Right lobe of liver (tissue), 6 donors: ENCODE measurements at regions not wholly inside any gene's neighbourhood (a gene's known extent, or its start where the extent isn't known, plus 50 kb on each side); places are given as distances from the start of the nearest gene placed in this dataset.

Experiments used
- ATAC-seq, 4 donors: fragments of 200-7000 bp; cut with Tn5 transposase; one replicate each; pipeline ENCODE4 v1.9.1; 2020; ENCODE audit warnings: mild to moderate bottlenecking in 4 of 4, moderate library complexity in 4 of 4
- DNase-seq, 3 donors: peaks; one replicate each; pipeline ENCODE4 v3.0.0-alpha.2; 2020
- H3K27ac ChIP-seq, 3 donors: fragments of 200-600 bp; one replicate each; pipeline ENCODE4 v1.8.0; 2022
- H3K27me3 ChIP-seq, 2 donors: fragments of 200-600 bp; one replicate each; pipeline ENCODE4 v1.8.0; 2022
- H3K36me3 ChIP-seq, 4 donors: fragments of 200-600 bp; sonication (generic) in 1 of 4; one replicate each; pipeline versions ENCODE4 v1.5.1 to v1.8.0; 2017 to 2022; ENCODE audit warnings: control low read depth in 1 of 4
- H3K4me1 ChIP-seq, 4 donors: fragments of 200-600 bp; sonication (generic) in 1 of 4; one replicate each; pipeline versions ENCODE4 v1.5.1 to v1.8.0; 2017 to 2022; ENCODE audit warnings: control low read depth in 1 of 4
- H3K4me3 ChIP-seq, 3 donors: fragments of 200-600 bp; one replicate each; pipeline ENCODE4 v1.8.0; 2022
- H3K9me3 ChIP-seq, 4 donors: fragments of 200-600 bp; sonication (generic) in 1 of 4; one replicate each; pipeline versions ENCODE4 v1.5.1 to v1.8.0; 2017 to 2022; ENCODE audit warnings: control low read depth in 1 of 4
- CTCF ChIP-seq, 4 donors: fragments of 200-600 bp in 3 of 4; fragments of 450-650 bp in 1 of 4; IDR thresholded peaks; one replicate each; pipeline versions ENCODE4 v1.5.1 to v1.8.0; 2016 to 2022; ENCODE audit warnings: antibody characterized with exemption in 4 of 4, mild to moderate bottlenecking in 2 of 4
- POLR2A ChIP-seq: fragments of 450-650 bp; IDR thresholded peaks from one replicate; pipeline ENCODE4 v1.6.1; 2017; ENCODE audit warnings: antibody characterized with exemption, mild to moderate bottlenecking
- WGBS: methylation state at CpG from one replicate; pipeline ENCODE4 v1.1.6; 2018; ENCODE audit warnings: low coverage, low lambda C conversion rate; ENCODE audit not compliant: insufficient coverage; ENCODE audit errors: missing lambda C conversion rate; 5-methylcytosine and 5-hydroxymethylcytosine counted together
- intact Hi-C, 2 donors: fragments of 100-400 bp; cut with DNase I; formaldehyde crosslinking; loops; one replicate each; pipeline versions ENCODE4 v1.11.2 to v1.14.1; 2022
- donor health status: DM: no; HTN: yes; CAD: no.
- donor health status: DM: no; HTN: no; CAD: no.
- donor health status: DM: no; HTN: no; CAD: no.
- donor health status: DM: no; HTN: yes; CAD: no.
- donor health status: DM: no; HTN: yes; CAD: no.

- intact Hi-C loops: no loop called here
- TF ChIP-seq POLR2A: no peak
- no peak for TF ChIP-seq CTCF (IDR thresholded peaks at IDR 0.05)
- WGBS: 47% methylated on average over 1 of the region's 1 CpG
- Histone ChIP-seq H3K9me3 (no peaks in the 10 kb centered on the region), H3K4me3 (no peak overlapping the region), H3K27me3 (no peaks in the 10 kb centered on the region), H3K27ac (no peak overlapping the region), H3K36me3 (no peaks in the 10 kb centered on the region), H3K4me1 (no peaks in the 10 kb centered on the region)
- ATAC-seq (no peak), DNase-seq (no peak)
Measured at GRCh38 chr1:14083706-14084105, 383.7 kb downstream of the PRDM2 start.

- ATAC-seq: no peak
- 60% methylated on average over 1 of the region's 1 CpG for WGBS
- no peak overlapping the region for H3K27ac ChIP-seq
Measured at GRCh38 chr1:14090062-14090461, 390.1 kb downstream of the PRDM2 start.

GRCh38 chr1:14090531-14090930, 390.5 kb downstream of the PRDM2 start:
- H3K36me3 ChIP-seq: no peaks in the 10 kb centered on the region
- no peak overlapping the region for H3K27ac ChIP-seq
- DNase-seq (no peak), ATAC-seq (no peak)
- H3K27me3 ChIP-seq: no peaks in the 10 kb centered on the region
- TF ChIP-seq CTCF (IDR thresholded peaks at IDR 0.05): no peak
- no peak for TF ChIP-seq POLR2A
- peaks cover 0 to 5% (median 0%) of the 10 kb centered on the region in 4 donors for H3K9me3 ChIP-seq
- no peaks in the 10 kb centered on the region for H3K4me1 ChIP-seq
- intact Hi-C loops: no loop called here
- H3K4me3 ChIP-seq: no peak overlapping the region
- 55% methylated on average over 4 of the region's 6 CpGs for WGBS

More at GRCh38 chr1:14090062-14090461, 390.1 kb downstream of the PRDM2 start:
- TF ChIP-seq POLR2A: no peak
- TF ChIP-seq CTCF (IDR thresholded peaks at IDR 0.05): no peak
- no peak overlapping the region for H3K4me3 ChIP-seq
- H3K36me3 ChIP-seq: no peaks in the 10 kb centered on the region
- no peak for DNase-seq
- H3K4me1 ChIP-seq: no peaks in the 10 kb centered on the region
- intact Hi-C loops: no loop called here
- H3K27me3 ChIP-seq: no peaks in the 10 kb centered on the region
- peaks cover 0 to 5% (median 0%) of the 10 kb centered on the region in 4 donors for H3K9me3 ChIP-seq

- H3K36me3 ChIP-seq: no peaks in the 10 kb centered on the region
- H3K27ac ChIP-seq: no peak overlapping the region
- peak in 1 of 4 donors; percentile 49 for ATAC-seq
- no peak for DNase-seq
- no peaks in the 10 kb centered on the region for H3K27me3 ChIP-seq
- TF ChIP-seq POLR2A (no peak), CTCF (IDR thresholded peaks at IDR 0.05) (peak; percentile 13 to 52 (median 32))
- no peak overlapping the region for H3K4me3 ChIP-seq
- H3K9me3 ChIP-seq: no peaks in the 10 kb centered on the region
- no peaks in the 10 kb centered on the region for H3K4me1 ChIP-seq
- WGBS: 31% methylated on average over 4 of the region's 4 CpGs
- intact Hi-C loops: no loop called here
Measured at GRCh38 chr1:14094611-14095400, 394.8 kb downstream of the PRDM2 start.
